ENCODE measurements at regions not wholly inside any gene's neighbourhood (a gene's known extent, or its start where the extent isn't known, plus 50 kb on each side); places are given as distances from the start of the nearest gene placed in this dataset.
"Not testable (repeated sequence)": the region's sequence is repeated elsewhere in the genome, so short reads cannot be mapped to it uniquely, and the experiment has no call there.

GRCh38 chr12:127165567-127166392 is 1101.2 kb upstream of the TMEM132C start:
- DNase-seq: no peak

GRCh38 chr12:127169321-127170181 is 1097.4 kb upstream of the TMEM132C start:
- no peak for DNase-seq

- DNase-seq: no peak
Observed at GRCh38 chr12:127170226-127171180, 1096.5 kb upstream of the TMEM132C start.

GRCh38 chr12:127172861-127173260 is 1094.1 kb upstream of the TMEM132C start:
- no peak for DNase-seq

DNA sequence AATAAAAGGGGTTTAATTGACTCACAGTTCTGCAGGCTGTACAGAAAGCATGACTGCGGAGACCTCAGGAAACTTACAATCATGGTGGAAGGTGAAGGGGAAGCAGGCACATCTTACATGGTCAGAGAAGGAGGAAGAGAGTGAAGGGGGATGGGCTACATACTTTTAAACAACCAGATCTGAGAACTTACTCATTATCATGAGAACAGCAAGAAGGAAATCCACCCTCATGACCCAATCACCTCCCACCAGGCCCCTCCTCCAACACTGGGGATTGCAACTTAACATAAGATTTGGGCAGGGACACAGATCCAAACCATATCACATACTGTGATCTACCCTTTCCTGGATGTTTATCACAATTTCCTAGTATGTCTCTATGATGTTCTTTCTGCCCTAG is 1093.0 kb upstream of the TMEM132C start:
- DNase-seq: not testable (repeated sequence)

DNA sequence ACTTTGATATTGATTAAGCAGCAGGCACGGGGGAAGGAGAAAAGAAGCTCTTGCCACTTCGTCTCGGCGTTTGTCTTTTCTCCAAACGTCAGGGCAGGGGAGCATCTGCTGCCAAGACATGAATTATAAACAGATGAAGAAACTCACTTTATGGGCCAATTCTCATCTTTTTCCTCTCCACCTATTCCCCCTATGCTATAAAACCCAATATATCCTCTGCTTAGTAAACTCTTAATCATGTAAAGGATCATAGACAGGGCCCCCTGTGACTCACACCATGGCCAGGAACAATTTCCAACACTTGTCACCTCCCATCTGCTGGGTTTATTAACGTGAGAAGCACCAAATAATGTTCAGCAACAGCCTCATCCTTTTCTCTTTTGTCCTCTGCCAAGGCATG is 1092.1 kb upstream of the TMEM132C start:
- DNase-seq: no peak

- no peak for DNase-seq
Observed at GRCh38 chr12:127175361-127175760, 1091.6 kb upstream of the TMEM132C start.

DNA sequence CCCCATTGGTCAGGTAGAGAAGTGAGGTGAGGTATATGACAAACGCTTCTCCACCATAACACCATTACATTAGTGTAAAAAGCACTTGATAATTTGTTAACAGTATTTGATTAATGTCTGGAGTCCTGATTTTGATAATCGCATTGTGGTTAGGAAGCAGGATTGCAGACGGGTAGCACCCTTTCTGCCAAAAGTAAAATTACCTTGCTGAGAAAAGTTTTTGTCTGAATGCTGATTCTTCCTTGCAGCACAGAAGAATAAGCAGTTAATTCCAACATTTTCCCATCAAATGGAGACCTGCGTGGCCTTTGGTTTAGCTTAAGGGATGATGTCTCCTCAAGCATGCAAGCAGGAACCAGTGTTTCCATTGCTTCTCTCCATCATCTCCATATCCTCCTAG is 1090.2 kb upstream of the TMEM132C start:
- DNase-seq: no peak

- no peak for DNase-seq
Observed at GRCh38 chr12:127178052-127178451, 1088.9 kb upstream of the TMEM132C start.

GRCh38 chr12:127178463-127178862 is 1088.5 kb upstream of the TMEM132C start:
- no peak for DNase-seq

- DNase-seq: no peak
Observed at GRCh38 chr12:127179176-127179575, 1087.8 kb upstream of the TMEM132C start.

- no peak for DNase-seq
Observed at GRCh38 chr12:127182018-127182417, 1085.0 kb upstream of the TMEM132C start.

- DNase-seq: no peak
Observed at GRCh38 chr12:127189992-127190391, 1077.0 kb upstream of the TMEM132C start.

DNA sequence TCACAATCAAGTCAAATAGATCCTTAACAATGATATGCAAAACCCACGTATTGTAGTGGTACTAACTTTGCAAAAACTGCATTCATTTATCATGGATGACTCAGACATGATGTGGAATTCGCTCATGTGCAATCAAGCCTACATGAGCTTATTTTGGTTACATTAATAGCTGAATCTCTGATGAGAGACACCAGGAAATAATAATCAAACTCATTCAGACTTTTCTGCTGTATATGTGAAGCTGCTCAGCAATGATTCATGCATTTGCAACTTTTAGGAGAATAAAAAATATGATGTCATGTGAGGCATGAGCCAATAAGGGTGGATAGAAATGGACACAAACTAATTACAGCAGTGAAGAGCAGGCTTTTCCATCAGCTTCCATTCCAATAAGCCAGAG is 1075.8 kb upstream of the TMEM132C start:
- DNase-seq: no peak

DNA sequence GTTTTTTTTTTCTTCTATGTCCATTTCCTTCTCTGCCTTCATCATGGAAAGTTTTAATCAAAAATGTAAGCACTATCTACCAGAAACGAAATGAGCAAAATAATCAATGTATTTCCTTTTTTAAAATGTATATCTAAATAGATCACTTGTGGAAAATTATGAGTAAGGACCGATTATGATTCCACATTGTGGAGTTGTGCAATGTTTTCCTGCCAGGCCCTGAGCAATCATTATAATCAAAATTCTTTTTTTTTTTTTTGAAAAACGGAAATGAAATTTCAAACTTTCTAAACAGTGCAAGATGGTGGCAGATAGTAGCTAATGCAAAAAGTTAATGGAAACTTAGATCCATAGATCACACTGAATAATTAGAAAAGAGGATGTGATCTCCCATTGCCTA is 1074.6 kb upstream of the TMEM132C start:
- no peak for DNase-seq

DNA sequence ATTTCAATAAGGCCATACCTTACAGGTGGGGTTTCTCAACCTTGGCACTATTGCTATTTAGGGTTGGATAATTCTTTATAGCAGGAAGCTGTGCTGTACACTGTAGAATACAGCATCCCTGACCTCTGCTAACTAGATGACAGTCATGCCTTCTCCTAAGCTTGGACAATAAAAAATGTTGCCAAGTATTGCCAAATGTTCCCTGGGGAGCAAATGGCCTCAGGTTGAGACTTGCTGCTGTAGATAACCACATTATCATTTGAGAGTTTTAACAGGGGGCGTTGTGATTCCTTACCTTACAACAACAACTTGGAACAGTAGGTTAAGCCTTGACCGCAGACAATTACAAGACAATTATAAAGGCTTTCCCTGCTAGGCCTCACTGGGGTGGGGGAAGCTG is 1073.6 kb upstream of the TMEM132C start:
- DNase-seq: no peak

GRCh38 chr12:127194176-127194575 is 1072.8 kb upstream of the TMEM132C start:
- no peak for DNase-seq

- DNase-seq: no peak
Observed at GRCh38 chr12:127205781-127206555, 1061.0 kb upstream of the TMEM132C start.

GRCh38 chr12:127209318-127209717 is 1057.7 kb upstream of the TMEM132C start:
- DNase-seq: no peak

GRCh38 chr12:127214186-127214585 is 1052.8 kb upstream of the TMEM132C start:
- DNase-seq: no peak

- no peak for DNase-seq
Observed at GRCh38 chr12:127223011-127223410, 1044.0 kb upstream of the TMEM132C start.

DNA sequence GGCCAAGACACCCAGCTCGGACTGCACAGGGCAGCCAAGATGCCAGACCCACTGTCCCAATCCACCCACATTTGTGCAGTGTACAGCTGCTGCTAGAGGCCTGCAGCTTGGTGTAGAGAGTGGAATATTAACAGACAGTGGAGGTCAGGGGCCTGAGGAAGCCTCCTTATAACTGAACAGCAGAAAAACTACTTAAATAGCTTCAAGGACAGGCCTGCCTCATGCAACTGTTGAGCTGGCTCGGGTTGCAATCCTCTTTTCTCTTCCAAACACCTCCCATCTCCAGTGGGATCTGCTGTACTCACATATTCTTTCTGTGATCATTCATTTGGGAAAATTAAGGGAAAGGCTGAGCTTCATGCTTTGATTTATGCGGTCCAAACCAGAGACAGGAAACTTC is 1043.2 kb upstream of the TMEM132C start:
- DNase-seq: no peak

Measured in NCI-H1694 (cell line).